Right lobe of liver (tissue), 6 donors: ENCODE measurements at regions not wholly inside any gene's neighbourhood (a gene's known extent, or its start where the extent isn't known, plus 50 kb on each side); places are given as distances from the start of the nearest gene placed in this dataset.
"Not testable (repeated sequence)": the region's sequence is repeated elsewhere in the genome, so short reads cannot be mapped to it uniquely, and the experiment has no call there.

ENCODE experiments used
- ATAC-seq, 4 donors: fragments of 200-7000 bp; cut with Tn5 transposase; one replicate each; pipeline ENCODE4 v1.9.1; 2020; ENCODE audit warnings: mild to moderate bottlenecking in 4 of 4, moderate library complexity in 4 of 4
- DNase-seq, 3 donors: peaks; one replicate each; pipeline ENCODE4 v3.0.0-alpha.2; 2020
- H3K27ac ChIP-seq, 3 donors: fragments of 200-600 bp; one replicate each; pipeline ENCODE4 v1.8.0; 2022
- H3K27me3 ChIP-seq, 2 donors: fragments of 200-600 bp; one replicate each; pipeline ENCODE4 v1.8.0; 2022
- H3K36me3 ChIP-seq, 4 donors: fragments of 200-600 bp; sonication (generic) in 1 of 4; one replicate each; pipeline versions ENCODE4 v1.5.1 to v1.8.0; 2017 to 2022; ENCODE audit warnings: control low read depth in 1 of 4
- H3K4me1 ChIP-seq, 4 donors: fragments of 200-600 bp; sonication (generic) in 1 of 4; one replicate each; pipeline versions ENCODE4 v1.5.1 to v1.8.0; 2017 to 2022; ENCODE audit warnings: control low read depth in 1 of 4
- H3K4me3 ChIP-seq, 3 donors: fragments of 200-600 bp; one replicate each; pipeline ENCODE4 v1.8.0; 2022
- H3K9me3 ChIP-seq, 4 donors: fragments of 200-600 bp; sonication (generic) in 1 of 4; one replicate each; pipeline versions ENCODE4 v1.5.1 to v1.8.0; 2017 to 2022; ENCODE audit warnings: control low read depth in 1 of 4
- CTCF ChIP-seq, 4 donors: fragments of 200-600 bp in 3 of 4; fragments of 450-650 bp in 1 of 4; IDR thresholded peaks; one replicate each; pipeline versions ENCODE4 v1.5.1 to v1.8.0; 2016 to 2022; ENCODE audit warnings: antibody characterized with exemption in 4 of 4, mild to moderate bottlenecking in 2 of 4
- POLR2A ChIP-seq: fragments of 450-650 bp; IDR thresholded peaks from one replicate; pipeline ENCODE4 v1.6.1; 2017; ENCODE audit warnings: antibody characterized with exemption, mild to moderate bottlenecking
- WGBS: methylation state at CpG from one replicate; pipeline ENCODE4 v1.1.6; 2018; ENCODE audit warnings: low coverage, low lambda C conversion rate; ENCODE audit not compliant: insufficient coverage; ENCODE audit errors: missing lambda C conversion rate; 5-methylcytosine and 5-hydroxymethylcytosine counted together
- intact Hi-C, 2 donors: fragments of 100-400 bp; cut with DNase I; formaldehyde crosslinking; loops; one replicate each; pipeline versions ENCODE4 v1.11.2 to v1.14.1; 2022
- donor health status: DM: no; HTN: yes; CAD: no.
- donor health status: DM: no; HTN: no; CAD: no.
- donor health status: DM: no; HTN: no; CAD: no.
- donor health status: DM: no; HTN: yes; CAD: no.
- donor health status: DM: no; HTN: yes; CAD: no.

DNA sequence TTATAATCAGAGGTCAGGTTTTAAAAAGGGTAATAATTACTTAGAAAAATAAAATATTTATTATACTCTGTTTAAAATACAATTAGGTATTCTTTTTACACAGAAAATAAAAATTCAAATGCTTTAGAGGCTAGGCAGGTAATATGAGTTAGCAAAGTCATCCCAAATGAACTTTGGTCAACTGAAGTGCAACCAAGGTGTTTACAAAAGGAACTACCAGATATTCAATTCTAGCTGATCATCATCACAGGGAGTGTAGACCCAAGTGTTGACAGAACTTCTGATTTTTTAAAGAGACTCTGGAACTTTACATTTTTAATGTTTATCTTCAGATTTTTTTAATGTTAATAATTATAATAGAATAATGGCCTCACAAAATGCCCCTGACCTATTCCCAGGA lies 59.3 kb upstream of the COL5A2 start:
- intact Hi-C loops: no loop called here
- H3K36me3 ChIP-seq: no peaks in the 10 kb centered on the region
- TF ChIP-seq POLR2A (no peak), CTCF (IDR thresholded peaks at IDR 0.05) (no peak)
- H3K27ac ChIP-seq: no peak overlapping the region
- no peak overlapping the region for H3K4me3 ChIP-seq
- H3K9me3 ChIP-seq: no peaks in the 10 kb centered on the region
- no peak for DNase-seq
- no peaks in the 10 kb centered on the region for H3K27me3 ChIP-seq
- ATAC-seq: peak in 2 of 4 donors; percentile 62 to 72
- H3K4me1 ChIP-seq: no peaks in the 10 kb centered on the region

- H3K4me1 ChIP-seq, H3K4me3 ChIP-seq, H3K27me3 ChIP-seq, DNase-seq, H3K27ac ChIP-seq, ATAC-seq, intact Hi-C loops, H3K36me3 ChIP-seq, H3K9me3 ChIP-seq: not testable (repeated sequence)
- WGBS: no CpG with 5 or more reads among the region's 1 CpG
Measured at GRCh38 chr2:189243843-189244242, 64.3 kb upstream of the COL5A2 start.

DNA sequence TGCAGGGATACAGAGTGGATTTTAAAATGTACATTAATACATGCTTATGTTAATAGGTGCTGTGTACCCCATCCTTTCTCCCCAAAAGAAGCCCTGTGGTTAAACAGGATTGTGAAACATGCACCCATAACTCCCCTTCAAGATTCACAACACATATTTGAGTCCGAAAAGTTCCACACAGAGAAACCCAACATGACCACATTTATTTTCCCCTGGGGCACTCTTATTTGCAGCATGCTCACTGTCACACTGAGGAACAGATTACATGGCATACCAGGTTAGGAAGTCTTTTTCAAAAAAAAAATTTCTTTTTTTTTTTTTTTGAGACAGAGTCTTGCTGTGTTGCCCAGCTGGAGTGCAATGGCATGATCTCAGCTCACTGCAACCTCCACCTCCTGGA lies 67.7 kb upstream of the COL5A2 start:
- no peaks in the 10 kb centered on the region for H3K4me1 ChIP-seq
- H3K27ac ChIP-seq: no peak overlapping the region
- H3K9me3 ChIP-seq: no peaks in the 10 kb centered on the region
- ATAC-seq (no peak), DNase-seq (no peak)
- no peak for TF ChIP-seq CTCF (IDR thresholded peaks at IDR 0.05)
- TF ChIP-seq POLR2A: no peak
- no peaks in the 10 kb centered on the region for H3K36me3 ChIP-seq
- no peaks in the 10 kb centered on the region for H3K27me3 ChIP-seq
- WGBS: 100% methylated on average over 1 of the region's 1 CpG
- no peak overlapping the region for H3K4me3 ChIP-seq
- intact Hi-C loops: no loop called here

DNA sequence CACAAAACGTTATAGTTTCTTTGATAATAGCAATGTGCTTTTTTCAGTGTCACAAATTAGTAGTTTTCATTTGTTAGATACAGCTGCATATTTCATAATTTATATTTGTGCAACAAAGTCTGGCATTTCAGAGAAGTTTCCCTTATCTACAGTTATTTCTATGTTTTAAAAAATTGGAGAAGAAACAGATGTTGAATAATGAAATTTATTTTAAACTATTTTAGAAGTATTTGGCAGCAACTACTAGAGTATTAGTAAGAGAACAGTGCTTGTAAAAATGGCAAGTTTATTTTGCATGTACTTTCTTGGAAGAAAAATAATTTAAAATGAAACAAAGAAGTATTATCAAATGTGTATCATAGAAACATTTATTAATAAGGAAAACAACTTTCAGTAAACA lies 68.6 kb upstream of the COL5A2 start:
- intact Hi-C loops: no loop called here
- Histone ChIP-seq H3K27me3 (no peaks in the 10 kb centered on the region), H3K4me3 (no peak overlapping the region), H3K36me3 (no peaks in the 10 kb centered on the region), H3K27ac (no peak overlapping the region), H3K4me1 (no peaks in the 10 kb centered on the region), H3K9me3 (no peaks in the 10 kb centered on the region)
- TF ChIP-seq CTCF (IDR thresholded peaks at IDR 0.05) (no peak), POLR2A (no peak)
- ATAC-seq (no peak), DNase-seq (no peak)
- WGBS: 28% methylated on average over 1 of the region's 1 CpG

DNA sequence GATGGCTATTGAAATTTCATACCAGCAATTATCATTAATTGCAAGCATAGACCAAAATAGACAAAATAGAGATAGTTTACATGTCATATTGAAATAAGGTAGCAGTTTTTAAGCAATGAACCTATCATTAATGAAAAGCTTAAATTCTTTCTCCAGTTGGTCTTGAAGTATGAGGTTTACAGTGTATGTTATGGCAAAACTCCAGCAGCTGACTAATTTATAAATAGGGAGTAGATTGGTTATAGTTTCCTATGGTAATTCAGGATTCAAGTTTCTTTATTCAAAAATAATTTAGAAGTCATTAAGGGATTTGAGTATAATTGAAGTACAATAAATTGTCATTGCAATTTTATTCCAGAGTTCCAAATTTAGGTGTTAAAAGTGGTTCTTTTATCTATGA lies 69.6 kb upstream of the COL5A2 start:
- Histone ChIP-seq H3K4me1 (no peaks in the 10 kb centered on the region), H3K27me3 (no peaks in the 10 kb centered on the region), H3K27ac (no peak overlapping the region), H3K36me3 (no peaks in the 10 kb centered on the region), H3K4me3 (no peak overlapping the region), H3K9me3 (no peaks in the 10 kb centered on the region)
- TF ChIP-seq CTCF (IDR thresholded peaks at IDR 0.05): no peak
- TF ChIP-seq POLR2A: no peak
- no peak for DNase-seq
- intact Hi-C loops: no loop called here
- no peak for ATAC-seq
